Loucy (cell line): ENCODE measurements at regions not wholly inside any gene's neighbourhood (a gene's known extent, or its start where the extent isn't known, plus 50 kb on each side); places are given as distances from the start of the nearest gene placed in this dataset.

Source experiments
- H2AFZ ChIP-seq: fragments of 200-600 bp; sonication (generic); 2 replicates; pipeline ENCODE4 v1.6.0; 2016; ENCODE audit warnings: antibody characterized with exemption, mild to moderate bottlenecking, low read length, moderate library complexity
- H3F3A ChIP-seq: fragments of 200-600 bp; 2 replicates; pipeline ENCODE4 v1.6.0; 2016; ENCODE audit warnings: antibody characterized with exemption, low read depth, mild to moderate bottlenecking
- H3K27me3 ChIP-seq: fragments of 200-600 bp; sonication (generic); 2 replicates; pipeline ENCODE4 v1.6.1; 2014; ENCODE audit warnings: low read length, mild to moderate bottlenecking; ENCODE audit not compliant: insufficient read depth, poor library complexity, severe bottlenecking
- H3K36me3 ChIP-seq: fragments of 200-600 bp; sonication (generic); 2 replicates; pipeline ENCODE4 v1.6.1; 2016; ENCODE audit warnings: low read length; ENCODE audit not compliant: insufficient read depth
- H3K4me1 ChIP-seq: fragments of 200-600 bp; sonication (generic); 2 replicates; pipeline ENCODE4 v1.5.1; 2014; ENCODE audit warnings: low read length, mild to moderate bottlenecking; ENCODE audit not compliant: insufficient read depth, poor library complexity, severe bottlenecking
- H3K4me2 ChIP-seq: fragments of 200-600 bp; sonication (generic); 2 replicates; pipeline ENCODE4 v1.6.0; 2014; ENCODE audit warnings: antibody characterized with exemption, low read length, low read depth, mild to moderate bottlenecking; ENCODE audit not compliant: poor library complexity, severe bottlenecking
- H3K4me3 ChIP-seq: fragments of 200-600 bp; sonication (generic); 2 replicates; pipeline ENCODE4 v1.5.1; 2014; ENCODE audit warnings: low read length, mild to moderate bottlenecking, mixed read lengths; ENCODE audit not compliant: poor library complexity, severe bottlenecking
- H3K79me2 ChIP-seq: fragments of 200-600 bp; sonication (generic); 2 replicates; pipeline ENCODE4 v1.6.1; 2014; ENCODE audit warnings: low read length; ENCODE audit not compliant: insufficient read depth
- H3K9ac ChIP-seq: fragments of 200-600 bp; sonication (generic); 2 replicates; pipeline ENCODE4 v1.6.0; 2014; ENCODE audit warnings: mild to moderate bottlenecking, low read depth, low read length, moderate library complexity; ENCODE audit not compliant: poor library complexity, severe bottlenecking
- H3K9me2 ChIP-seq: fragments of 200-600 bp; sonication (generic); replicated peaks from 2 replicates; pipeline ENCODE4 v1.6.1; 2016; ENCODE audit warnings: low read depth, low read length, mixed read lengths
- H3K9me3 ChIP-seq: fragments of 200-600 bp; sonication (generic); 2 replicates; pipeline ENCODE4 v1.6.1; 2014; ENCODE audit warnings: mild to moderate bottlenecking, antibody characterized with exemption, low read length, low read depth; ENCODE audit not compliant: insufficient read depth
- H4K20me1 ChIP-seq: fragments of 200-600 bp; sonication (generic); 2 replicates; pipeline ENCODE4 v1.6.0; 2014; ENCODE audit warnings: antibody characterized with exemption, low read length, mild to moderate bottlenecking; ENCODE audit not compliant: insufficient read depth, poor library complexity, severe bottlenecking
- CTCF ChIP-seq: fragments of 200-600 bp; sonication (generic); conservative IDR thresholded peaks from 2 replicates; pipeline ENCODE4 v1.5.1; 2014; ENCODE audit warnings: mild to moderate bottlenecking, antibody characterized with exemption, low read length
- EZH2phosphoT487 ChIP-seq: fragments of 200-600 bp; IDR thresholded peaks from 2 replicates; pipeline ENCODE4 v1.6.1; 2018; ENCODE audit warnings: antibody characterized with exemption, mild to moderate bottlenecking, moderate library complexity, borderline replicate concordance

- H3K4me2 ChIP-seq, result no peak overlapping the region
- H3K4me3 ChIP-seq, result no peak overlapping the region
- H3K4me1 ChIP-seq, result no peaks in the 10 kb centered on the region
- H3K9ac ChIP-seq, result no peak overlapping the region
- no peaks in the 10 kb centered on the region for H4K20me1 ChIP-seq
- no peaks in the 10 kb centered on the region for H3K27me3 ChIP-seq
- H3K9me3 ChIP-seq, result no peaks in the 10 kb centered on the region
- H2AFZ ChIP-seq, result no peak overlapping the region
- H3F3A ChIP-seq, result no peaks in the 10 kb centered on the region
- no peaks in the 10 kb centered on the region for H3K9me2 ChIP-seq
- no peaks in the 10 kb centered on the region for H3K36me3 ChIP-seq
- no peak for TF ChIP-seq CTCF
- no peak for TF ChIP-seq EZH2phosphoT487
- H3K79me2 ChIP-seq, result no peaks in the 10 kb centered on the region
These were observed 264.6 kb upstream of the KCNJ16 start for GRCh38 chr17:69810326-69810965.

GRCh38 chr17:69812240-69812837, 262.7 kb upstream of the KCNJ16 start:
- H3K4me2 ChIP-seq, result no peak overlapping the region
- no peak for TF ChIP-seq EZH2phosphoT487
- no peak for TF ChIP-seq CTCF
- no peak overlapping the region for H2AFZ ChIP-seq
- no peaks in the 10 kb centered on the region for H3K9me3 ChIP-seq
- no peaks in the 10 kb centered on the region for H3K27me3 ChIP-seq
- no peaks in the 10 kb centered on the region for H3K79me2 ChIP-seq
- no peak overlapping the region for H3K4me3 ChIP-seq
- no peaks in the 10 kb centered on the region for H3K9me2 ChIP-seq
- H3K36me3 ChIP-seq, result no peaks in the 10 kb centered on the region
- H3F3A ChIP-seq, result no peaks in the 10 kb centered on the region
- no peaks in the 10 kb centered on the region for H4K20me1 ChIP-seq
- H3K4me1 ChIP-seq, result no peaks in the 10 kb centered on the region
- no peak overlapping the region for H3K9ac ChIP-seq

- no peak overlapping the region for H2AFZ ChIP-seq
- TF ChIP-seq CTCF, result no peak
- TF ChIP-seq EZH2phosphoT487, result no peak
- no peaks in the 10 kb centered on the region for H3K9me2 ChIP-seq
- H3K79me2 ChIP-seq, result no peaks in the 10 kb centered on the region
- H3K27me3 ChIP-seq, result no peaks in the 10 kb centered on the region
- H3K4me3 ChIP-seq, result no peak overlapping the region
- no peaks in the 10 kb centered on the region for H3K9me3 ChIP-seq
- no peaks in the 10 kb centered on the region for H4K20me1 ChIP-seq
- H3K9ac ChIP-seq, result no peak overlapping the region
- H3K4me2 ChIP-seq, result no peak overlapping the region
- no peaks in the 10 kb centered on the region for H3K36me3 ChIP-seq
- H3K4me1 ChIP-seq, result no peaks in the 10 kb centered on the region
- H3F3A ChIP-seq, result no peaks in the 10 kb centered on the region
These were observed 261.0 kb upstream of the KCNJ16 start for GRCh38 chr17:69814031-69814430.
